Bronchial epithelial cell (primary cell): ENCODE measurements at regions not wholly inside any gene's neighbourhood (a gene's known extent, or its start where the extent isn't known, plus 50 kb on each side); places are given as distances from the start of the nearest gene placed in this dataset.

Experiments used
- DNase-seq: peaks from one replicate; pipeline ENCODE4 v3.0.0-alpha.2; 2010; ENCODE audit warnings: low read depth
- FAIRE-seq: peaks from 2 replicates; lab custom pipeline; 2011; peaks lifted over from hg19 to GRCh38; lab: Jason Lieb, UNC
- H3K27me3 ChIP-seq: 2 replicates; pipeline ENCODE4 v1.5.1; 2011; ENCODE audit warnings: low read length; ENCODE audit not compliant: control insufficient read depth, insufficient read depth
- H3K36me3 ChIP-seq: 2 replicates; pipeline ENCODE4 v1.5.1; 2011; ENCODE audit warnings: low read length; ENCODE audit not compliant: control insufficient read depth, insufficient read depth
- H3K4me3 ChIP-seq: 2 replicates; pipeline ENCODE4 v1.5.1; 2011; ENCODE audit warnings: mild to moderate bottlenecking, low read depth, low read length, control low read depth
- CTCF ChIP-seq: IDR thresholded peaks from 2 replicates; pipeline ENCODE4 v1.5.1; 2011; ENCODE audit warnings: mild to moderate bottlenecking, moderate library complexity, low read length, control low read depth, inconsistent platforms; ENCODE audit not compliant: insufficient read depth, severe bottlenecking

- DNase-seq, result no peak
- H3K36me3 ChIP-seq, result no peaks in the 10 kb centered on the region
- H3K4me3 ChIP-seq, result no peak overlapping the region
- no peak for TF ChIP-seq CTCF
- peaks cover 4% of the 10 kb centered on the region for H3K27me3 ChIP-seq
- FAIRE-seq, result no peak
These were observed 134.0 kb upstream of the DPYD start for GRCh38 chr1:98054786-98055185.

DNA sequence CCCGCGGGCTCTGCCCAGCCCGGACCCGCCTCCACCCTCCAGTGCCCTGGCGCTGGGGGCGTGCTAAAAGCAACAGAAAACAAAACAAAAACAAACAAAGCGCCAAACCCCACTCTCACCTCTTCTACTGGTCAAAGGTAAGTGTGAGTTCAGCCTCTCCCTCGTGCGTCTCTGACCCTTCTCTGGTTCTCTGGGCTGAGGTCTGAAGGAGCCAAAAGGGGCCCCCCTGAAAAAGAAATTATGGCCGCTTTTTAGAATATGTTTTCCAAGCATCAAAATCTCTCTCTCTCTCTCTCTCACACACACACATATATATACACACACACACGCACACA, 133.5 kb upstream of the DPYD start:
- Histone ChIP-seq H3K4me3 (peak overlapping the region; percentile 61), H3K27me3 (peaks cover 8% of the 10 kb centered on the region), H3K36me3 (no peaks in the 10 kb centered on the region)
- no peak for TF ChIP-seq CTCF
- DNase-seq (no peak), FAIRE-seq (no peak)

GRCh38 chr1:98053471-98054366, 132.9 kb upstream of the DPYD start:
- TF ChIP-seq CTCF, result peak; percentile 76
- Histone ChIP-seq H3K4me3 (peak overlapping the region; percentile 61), H3K27me3 (peaks cover 13% of the 10 kb centered on the region), H3K36me3 (no peaks in the 10 kb centered on the region)
- DNase-seq (peak; percentile 33), FAIRE-seq (no peak)

DNA sequence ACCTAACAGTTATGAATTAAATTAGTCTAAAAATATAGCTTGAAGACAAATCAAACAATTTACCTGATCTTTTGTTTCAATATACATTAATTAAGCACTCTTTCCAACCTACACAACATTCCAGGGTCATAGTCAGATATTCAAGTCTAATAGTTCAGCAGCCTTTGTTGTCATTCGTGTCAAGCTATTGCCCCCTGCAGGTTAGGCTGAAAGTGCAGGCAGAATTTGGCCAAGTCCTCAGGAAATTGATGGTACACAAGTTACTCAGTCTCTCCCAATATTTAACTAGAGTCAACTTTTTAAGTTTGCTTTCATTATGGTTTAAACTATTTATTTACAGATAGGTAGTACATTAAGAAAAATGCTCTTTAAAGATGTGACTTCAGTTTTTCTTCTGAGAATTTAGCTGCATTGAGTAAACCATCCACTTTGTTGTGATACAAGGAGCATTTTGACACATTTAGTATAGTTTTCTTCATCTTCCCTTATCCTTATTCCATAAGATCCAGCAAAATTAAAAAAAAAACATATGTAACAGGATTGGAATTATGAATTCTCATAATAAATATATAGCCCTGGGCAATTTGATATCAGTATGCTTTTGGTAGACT, 130.3 kb upstream of the DPYD start:
- FAIRE-seq (peak; percentile 64), DNase-seq (peak; percentile 74)
- Histone ChIP-seq H3K4me3 (no peak overlapping the region), H3K36me3 (no peaks in the 10 kb centered on the region), H3K27me3 (peaks cover 19% of the 10 kb centered on the region)
- TF ChIP-seq CTCF, result peak; percentile 77

GRCh38 chr1:98049370-98050135, 128.7 kb upstream of the DPYD start:
- H3K4me3 ChIP-seq, result no peak overlapping the region
- DNase-seq (no peak), FAIRE-seq (peak; percentile 7)
- peaks cover 24% of the 10 kb centered on the region for H3K27me3 ChIP-seq
- H3K36me3 ChIP-seq, result no peaks in the 10 kb centered on the region
- no peak for TF ChIP-seq CTCF
